ENCODE measurements at regions not wholly inside any gene's neighbourhood (a gene's known extent, or its start where the extent isn't known, plus 50 kb on each side); places are given as distances from the start of the nearest gene placed in this dataset.
A peak's percentile ranks its signal among the peaks of the same experiment; 100 is the strongest.
"Not testable (repeated sequence)": the region's sequence is repeated elsewhere in the genome, so short reads cannot be mapped to it uniquely, and the experiment has no call there.

- H3K27me3 Mint-ChIP-seq (ENCODE audit: low read depth); H3K9me3 Mint-ChIP-seq; H3K36me3 Mint-ChIP-seq (ENCODE audit: low read depth); intact Hi-C loops (cut with micrococcal nuclease); H3K27ac Mint-ChIP-seq; DNase-seq (ENCODE audit: low spot score); H3K4me3 Mint-ChIP-seq (ENCODE audit: low read depth); H3K4me1 Mint-ChIP-seq (ENCODE audit: low read depth): not testable (repeated sequence)
Observed at GRCh38 chr21:6545288-6545687, 3976.1 kb upstream of the TPTE start.

DNA sequence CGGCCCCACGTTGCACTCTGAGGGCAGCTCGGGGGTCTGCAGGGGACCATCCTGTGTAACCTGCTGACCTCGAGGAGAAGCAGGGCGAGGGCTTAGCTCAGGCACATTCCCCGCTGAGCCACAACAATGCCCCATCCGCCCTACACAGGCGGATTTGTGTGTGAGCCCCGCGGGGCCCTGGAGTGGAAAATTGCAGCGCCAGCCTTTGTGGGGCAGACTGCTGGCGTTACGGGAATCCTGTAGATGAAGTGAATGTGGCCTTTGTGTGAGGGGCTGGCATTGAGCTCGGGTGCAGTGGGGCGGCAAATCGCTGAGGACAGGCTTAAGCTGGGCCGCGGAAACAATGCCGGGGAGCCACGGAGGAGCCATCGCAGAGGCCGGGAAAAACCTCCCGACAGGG is 3970.3 kb upstream of the TPTE start:
- DNase-seq (ENCODE audit: low spot score); H3K4me1 Mint-ChIP-seq (ENCODE audit: low read depth); H3K36me3 Mint-ChIP-seq (ENCODE audit: low read depth); H3K9me3 Mint-ChIP-seq; H3K4me3 Mint-ChIP-seq (ENCODE audit: low read depth); H3K27ac Mint-ChIP-seq; H3K27me3 Mint-ChIP-seq (ENCODE audit: low read depth); intact Hi-C loops (cut with micrococcal nuclease): not testable (repeated sequence)

GRCh38 chr21:6553505-6554376 is 3967.6 kb upstream of the TPTE start:
- H3K27ac Mint-ChIP-seq; H3K9me3 Mint-ChIP-seq; H3K4me3 Mint-ChIP-seq (ENCODE audit: low read depth); H3K36me3 Mint-ChIP-seq (ENCODE audit: low read depth); DNase-seq (ENCODE audit: low spot score); H3K27me3 Mint-ChIP-seq (ENCODE audit: low read depth); H3K4me1 Mint-ChIP-seq (ENCODE audit: low read depth); intact Hi-C loops (cut with micrococcal nuclease): not testable (repeated sequence)

- H3K4me1 Mint-ChIP-seq (ENCODE audit: low read depth); intact Hi-C loops (cut with micrococcal nuclease); H3K36me3 Mint-ChIP-seq (ENCODE audit: low read depth); H3K9me3 Mint-ChIP-seq; H3K27ac Mint-ChIP-seq; DNase-seq (ENCODE audit: low spot score); H3K27me3 Mint-ChIP-seq (ENCODE audit: low read depth); H3K4me3 Mint-ChIP-seq (ENCODE audit: low read depth): not testable (repeated sequence)
Observed at GRCh38 chr21:6554377-6554864, 3967.0 kb upstream of the TPTE start.

GRCh38 chr21:6556516-6556915 is 3964.9 kb upstream of the TPTE start:
- DNase-seq (ENCODE audit: low spot score); H3K9me3 Mint-ChIP-seq; intact Hi-C loops (cut with micrococcal nuclease); H3K36me3 Mint-ChIP-seq (ENCODE audit: low read depth); H3K27me3 Mint-ChIP-seq (ENCODE audit: low read depth); H3K4me1 Mint-ChIP-seq (ENCODE audit: low read depth); H3K4me3 Mint-ChIP-seq (ENCODE audit: low read depth); H3K27ac Mint-ChIP-seq: not testable (repeated sequence)

GRCh38 chr21:6557415-6557814 is 3964.0 kb upstream of the TPTE start:
- DNase-seq (ENCODE audit: low spot score); intact Hi-C loops (cut with micrococcal nuclease); H3K9me3 Mint-ChIP-seq; H3K27ac Mint-ChIP-seq; H3K4me1 Mint-ChIP-seq (ENCODE audit: low read depth); H3K27me3 Mint-ChIP-seq (ENCODE audit: low read depth); H3K36me3 Mint-ChIP-seq (ENCODE audit: low read depth); H3K4me3 Mint-ChIP-seq (ENCODE audit: low read depth): not testable (repeated sequence)

DNA sequence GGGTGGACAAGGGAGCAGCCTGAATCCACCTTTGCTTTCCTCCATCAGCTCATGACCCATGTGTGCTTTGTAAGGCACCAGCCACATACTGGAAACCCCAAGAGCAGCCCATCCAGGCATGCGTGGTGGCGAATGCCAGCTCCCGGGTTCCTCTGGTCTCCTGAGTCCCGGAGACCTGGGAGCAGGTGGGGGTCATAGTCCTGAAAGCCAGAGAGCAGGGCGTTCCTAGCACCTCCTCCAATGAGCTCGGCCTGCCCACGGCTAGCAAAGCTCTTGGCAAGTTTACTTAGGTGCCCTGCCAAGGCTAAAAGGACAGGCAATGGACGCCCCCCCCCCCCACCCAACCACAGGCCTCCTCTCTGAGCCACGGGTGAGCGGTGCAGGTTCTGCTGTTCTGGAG is 3960.2 kb upstream of the TPTE start:
- H3K4me1 Mint-ChIP-seq (ENCODE audit: low read depth); H3K36me3 Mint-ChIP-seq (ENCODE audit: low read depth); intact Hi-C loops (cut with micrococcal nuclease); H3K27ac Mint-ChIP-seq; H3K4me3 Mint-ChIP-seq (ENCODE audit: low read depth); DNase-seq (ENCODE audit: low spot score); H3K27me3 Mint-ChIP-seq (ENCODE audit: low read depth); H3K9me3 Mint-ChIP-seq: not testable (repeated sequence)

DNA sequence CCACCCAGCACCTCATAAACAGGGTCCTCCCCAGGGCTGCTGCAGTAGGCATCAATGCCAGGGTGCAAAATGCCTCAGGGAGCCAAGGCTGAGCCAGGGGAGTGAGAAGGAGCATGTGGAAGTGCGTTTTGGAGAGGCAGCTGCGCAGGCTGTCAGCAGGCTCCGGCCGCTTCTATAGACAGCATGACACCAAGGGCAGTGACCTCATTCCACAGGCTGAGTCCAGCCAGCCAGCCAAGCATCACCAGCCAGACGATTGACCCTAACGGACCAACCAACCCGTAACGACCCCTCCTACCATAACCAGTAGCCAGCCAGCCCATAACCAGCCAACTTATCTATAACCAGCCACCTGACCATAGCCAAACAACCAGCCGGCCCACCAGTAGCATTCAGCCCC is 3959.8 kb upstream of the TPTE start:
- H3K27ac Mint-ChIP-seq; H3K9me3 Mint-ChIP-seq; intact Hi-C loops (cut with micrococcal nuclease): not testable (repeated sequence)

DNA sequence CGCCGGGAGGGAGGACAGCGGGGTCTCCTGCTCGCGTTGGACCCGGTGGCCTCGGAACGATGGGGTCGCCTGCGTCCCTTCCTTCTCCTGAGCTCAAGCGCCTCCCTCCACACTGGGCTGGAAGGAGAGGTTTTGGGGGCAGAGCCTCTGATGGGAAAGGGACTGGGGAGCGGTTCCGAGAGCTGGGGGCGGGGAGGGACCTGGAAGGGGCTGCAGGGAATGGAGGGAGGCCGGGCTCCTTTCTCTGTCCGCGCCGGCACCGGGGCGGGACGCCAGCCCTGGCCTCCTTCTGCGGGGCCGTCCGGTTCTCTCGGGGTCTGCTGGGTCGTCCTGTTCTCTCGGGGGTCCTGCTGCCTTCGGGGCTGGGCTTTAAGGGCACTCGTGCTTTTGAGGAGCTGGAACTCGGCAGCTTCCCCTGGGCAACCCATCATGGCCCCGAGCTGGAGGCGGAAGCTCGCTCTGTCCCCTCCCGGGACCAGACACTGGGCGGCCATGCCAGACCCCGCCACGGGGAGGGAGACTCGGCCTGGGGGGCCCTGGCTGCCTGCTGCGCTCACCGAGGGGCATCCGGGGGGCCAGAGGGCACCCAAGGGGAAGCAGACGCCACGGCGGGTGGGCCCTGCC is 3956.7 kb upstream of the TPTE start:
- H3K27me3 Mint-ChIP-seq (ENCODE audit: low read depth); H3K9me3 Mint-ChIP-seq; DNase-seq (ENCODE audit: low spot score); H3K36me3 Mint-ChIP-seq (ENCODE audit: low read depth); H3K4me3 Mint-ChIP-seq (ENCODE audit: low read depth); H3K4me1 Mint-ChIP-seq (ENCODE audit: low read depth); intact Hi-C loops (cut with micrococcal nuclease); H3K27ac Mint-ChIP-seq: not testable (repeated sequence)

More for the DNA sequence above, 3959.8 kb upstream of the TPTE start:
- H3K27me3 Mint-ChIP-seq (ENCODE audit: low read depth); H3K4me3 Mint-ChIP-seq (ENCODE audit: low read depth); H3K36me3 Mint-ChIP-seq (ENCODE audit: low read depth); H3K4me1 Mint-ChIP-seq (ENCODE audit: low read depth); DNase-seq (ENCODE audit: low spot score): not testable (repeated sequence)

DNA sequence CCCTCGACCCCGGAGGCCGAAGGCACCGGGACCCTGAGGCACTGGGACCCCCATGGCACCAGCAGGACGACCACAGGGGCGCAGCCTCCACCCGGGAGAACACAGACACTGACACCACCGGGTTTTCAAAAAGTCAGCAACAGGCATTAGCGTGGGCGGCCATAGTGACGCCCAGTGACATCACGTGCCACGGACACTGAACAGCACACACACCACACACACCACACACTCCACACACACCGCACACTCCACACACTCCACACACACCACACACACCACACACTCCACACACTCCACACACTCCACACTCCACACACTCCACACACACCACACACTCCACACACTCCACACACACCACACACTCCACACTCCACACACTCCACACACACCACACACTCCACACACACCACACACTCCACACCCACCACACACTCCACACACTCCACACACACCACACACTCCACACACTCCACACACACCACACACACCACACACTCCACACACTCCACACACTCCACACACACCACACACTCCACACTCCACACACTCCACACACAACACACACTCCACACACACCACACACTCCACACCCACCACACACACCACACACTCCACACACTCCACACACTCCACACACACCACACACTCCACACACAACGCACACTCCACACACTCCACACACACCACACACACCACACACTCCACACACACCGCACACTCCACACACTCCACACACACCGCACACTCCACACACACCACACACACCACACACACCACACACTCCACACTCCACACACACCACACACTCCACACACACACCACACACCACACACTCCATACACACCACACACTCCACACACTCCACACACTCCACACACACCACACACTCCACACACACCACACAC is 3955.9 kb upstream of the TPTE start:
- H3K36me3 Mint-ChIP-seq (ENCODE audit: low read depth); intact Hi-C loops (cut with micrococcal nuclease); H3K27ac Mint-ChIP-seq; H3K27me3 Mint-ChIP-seq (ENCODE audit: low read depth); H3K4me1 Mint-ChIP-seq (ENCODE audit: low read depth); H3K9me3 Mint-ChIP-seq; H3K4me3 Mint-ChIP-seq (ENCODE audit: low read depth): not testable (repeated sequence)
- peak; percentile 10 for DNase-seq (ENCODE audit: low spot score)

DNA sequence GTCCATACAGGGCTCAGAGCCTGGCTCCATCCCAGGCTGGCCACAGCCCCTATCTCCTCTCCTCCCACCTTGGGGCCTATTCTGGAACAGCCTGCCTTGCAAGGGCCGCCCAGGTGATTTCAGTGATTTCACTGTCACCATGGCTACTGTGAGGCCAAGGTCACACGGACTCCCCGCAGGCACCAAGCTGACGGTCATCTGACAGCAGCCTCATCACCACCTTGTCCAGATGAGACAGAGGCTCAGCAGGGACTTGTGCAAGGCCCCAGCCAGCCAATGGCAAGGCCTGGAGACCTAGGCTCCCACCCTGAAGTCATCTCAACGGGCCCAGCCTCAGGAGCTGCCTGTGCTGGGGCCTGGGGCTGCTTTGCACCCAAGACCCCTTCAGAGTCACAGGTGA is 3953.8 kb upstream of the TPTE start:
- H3K4me3 Mint-ChIP-seq (ENCODE audit: low read depth); H3K36me3 Mint-ChIP-seq (ENCODE audit: low read depth); H3K27me3 Mint-ChIP-seq (ENCODE audit: low read depth); intact Hi-C loops (cut with micrococcal nuclease); DNase-seq (ENCODE audit: low spot score); H3K27ac Mint-ChIP-seq; H3K4me1 Mint-ChIP-seq (ENCODE audit: low read depth); H3K9me3 Mint-ChIP-seq: not testable (repeated sequence)

- H3K4me1 Mint-ChIP-seq (ENCODE audit: low read depth); H3K4me3 Mint-ChIP-seq (ENCODE audit: low read depth); DNase-seq (ENCODE audit: low spot score); H3K27me3 Mint-ChIP-seq (ENCODE audit: low read depth); H3K36me3 Mint-ChIP-seq (ENCODE audit: low read depth); H3K27ac Mint-ChIP-seq; intact Hi-C loops (cut with micrococcal nuclease); H3K9me3 Mint-ChIP-seq: not testable (repeated sequence)
Observed at GRCh38 chr21:6569152-6569551, 3952.2 kb upstream of the TPTE start.
